Thyroid gland (tissue), 4 donors: ENCODE measurements at regions not wholly inside any gene's neighbourhood (a gene's known extent, or its start where the extent isn't known, plus 50 kb on each side); places are given as distances from the start of the nearest gene placed in this dataset.

Experiments used
- CTCF ChIP-seq, 6 experiments: fragments of 200-600 bp in 3 of 6; fragments of 450-650 bp in 3 of 6; sonication (generic) in 3 of 6; IDR thresholded peaks; one replicate each; pipeline ENCODE4 v1.5.1; 2016 to 2019; ENCODE audit warnings: antibody characterized with exemption in 6 of 6, mild to moderate bottlenecking in 2 of 6, inconsistent platforms in 1 of 6, moderate library complexity in 1 of 6
- POLR2A ChIP-seq, 2 donors: fragments of 450-650 bp; IDR thresholded peaks; one replicate each; pipeline ENCODE4 v1.6.1; 2017; ENCODE audit warnings: antibody characterized with exemption in 2 of 2, mild to moderate bottlenecking in 2 of 2, moderate library complexity in 1 of 2

DNA sequence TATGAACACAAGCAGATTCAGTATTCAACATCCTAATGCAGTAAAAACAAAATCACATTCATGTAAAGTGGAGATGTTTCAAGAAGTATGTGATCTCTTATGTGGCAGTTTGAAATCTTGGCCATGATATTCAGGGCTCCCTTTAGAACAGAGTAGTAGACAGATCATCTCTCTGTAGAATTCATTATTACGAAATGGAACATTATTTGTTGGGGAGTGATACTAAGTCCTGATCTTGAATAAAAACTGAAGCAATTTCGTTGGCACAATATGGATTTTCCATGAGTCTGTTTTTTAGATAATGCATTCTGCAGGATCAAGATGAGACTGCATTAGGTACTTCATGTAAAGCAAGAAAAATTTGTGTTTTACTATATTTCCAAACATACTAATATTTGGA, 264.4 kb upstream of the NRIP1 start:
- no peak for TF ChIP-seq POLR2A (IDR thresholded peaks at IDR 0.05)
- no peak for TF ChIP-seq CTCF (IDR thresholded peaks at IDR 0.05)
